ENCODE measurements at regions not wholly inside any gene's neighbourhood (a gene's known extent, or its start where the extent isn't known, plus 50 kb on each side); places are given as distances from the start of the nearest gene placed in this dataset.

DNA sequence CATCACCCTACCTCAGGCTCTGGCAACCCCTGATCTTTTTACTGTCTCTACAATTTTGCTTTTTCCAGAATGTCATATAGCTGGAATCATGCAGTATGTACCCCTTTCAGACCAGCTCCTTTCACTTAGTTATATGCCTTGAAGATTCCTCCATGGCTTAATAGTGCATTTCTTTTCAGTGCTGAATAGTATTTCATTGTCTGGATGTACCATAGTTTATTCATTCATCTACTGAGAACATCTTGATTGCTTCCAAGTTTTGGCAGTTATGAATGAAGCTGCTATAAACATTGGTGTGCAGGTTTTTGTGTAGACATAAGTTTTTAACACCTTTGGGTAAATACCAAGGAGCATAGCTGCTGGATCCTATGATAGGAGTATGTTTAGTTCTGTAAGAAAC lies 50.8 kb upstream of the ANP32A start:
- no peak for DNase-seq (ENCODE audit: low spot score)

DNA sequence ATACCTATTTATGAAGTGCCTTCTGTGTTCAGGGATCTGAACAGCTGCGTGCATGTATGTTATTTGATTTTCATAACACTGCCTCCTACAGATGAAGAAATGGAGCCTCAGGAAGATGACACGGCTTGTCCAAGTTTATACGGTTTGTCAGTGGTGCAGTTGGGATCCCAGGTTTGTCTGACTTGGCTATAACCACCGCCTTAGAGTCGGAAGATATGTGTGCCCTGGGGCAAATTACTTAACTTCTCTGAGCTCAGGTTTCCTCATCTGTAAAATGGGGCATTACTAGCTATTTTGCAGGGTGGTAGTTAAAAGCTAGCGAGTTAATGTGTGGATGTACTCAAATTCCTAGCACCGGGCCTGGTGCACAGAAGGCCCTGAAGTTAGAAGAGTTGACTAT lies 54.1 kb upstream of the ANP32A start:
- no peak for DNase-seq (ENCODE audit: low spot score)

- DNase-seq (ENCODE audit: low spot score), result peak; percentile 94
These were observed 54.8 kb upstream of the SPESP1 start for GRCh38 chr15:68875377-68876116.

- DNase-seq (ENCODE audit: low spot score), result no peak
These were observed 52.7 kb upstream of the SPESP1 start for GRCh38 chr15:68877626-68878025.

DNA sequence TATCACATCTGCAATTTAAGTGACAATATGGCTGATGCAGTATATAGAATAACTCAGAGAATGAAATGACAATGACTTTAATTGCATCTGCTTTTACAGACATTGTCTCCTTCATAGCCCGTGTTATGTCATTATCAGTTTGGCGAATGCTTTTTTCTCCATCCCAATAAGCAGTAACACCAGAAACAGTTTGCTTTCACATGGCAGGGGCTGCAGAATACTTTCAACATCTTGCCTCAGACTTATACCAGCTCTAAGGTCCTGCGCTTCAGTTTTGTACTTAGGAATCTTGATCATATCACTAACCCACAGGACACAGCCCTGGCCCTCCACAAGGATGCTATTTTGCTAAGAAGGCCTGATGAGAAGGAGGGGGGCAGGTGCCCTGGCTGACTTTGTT lies 49.9 kb upstream of the SPESP1 start:
- no peak for DNase-seq (ENCODE audit: low spot score)

Data from pons (tissue), 1 donor.